ENCODE measurements at regions not wholly inside any gene's neighbourhood (a gene's known extent, or its start where the extent isn't known, plus 50 kb on each side); places are given as distances from the start of the nearest gene placed in this dataset.
A peak's percentile ranks its signal among the peaks of the same experiment; 100 is the strongest.

DNA sequence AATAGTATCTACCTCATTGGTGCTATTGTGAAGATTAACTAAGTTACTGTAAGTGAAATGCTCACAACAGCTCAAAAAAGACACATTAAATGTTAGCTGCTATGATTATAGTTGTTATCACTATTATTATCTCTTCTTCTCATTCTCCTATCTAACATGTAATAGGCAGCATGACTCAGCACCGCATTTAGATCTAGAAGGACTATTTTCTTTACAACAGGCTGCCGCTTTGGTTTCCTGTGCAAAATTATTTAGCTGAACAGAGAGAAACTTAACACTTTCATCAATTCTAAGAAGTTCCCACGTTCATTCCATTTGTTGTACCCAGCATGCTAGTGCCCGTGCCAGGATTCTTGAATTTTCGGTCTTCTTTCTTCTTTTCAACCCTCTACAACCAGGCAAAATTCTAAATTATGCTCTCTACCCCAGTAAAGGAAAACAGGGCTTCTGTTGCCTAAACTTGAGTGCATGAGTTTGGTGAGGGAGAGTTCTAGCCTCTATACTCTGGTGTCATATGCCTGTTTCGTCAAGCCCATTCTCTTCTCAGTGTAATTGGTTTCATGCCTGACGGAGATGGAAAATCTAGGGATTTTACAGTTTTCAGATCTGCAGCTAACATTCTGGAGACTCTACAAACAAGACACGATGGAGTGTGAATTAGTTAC is 378.9 kb downstream of the PPP1R2C start:
- 68 to 83% (median 74%) methylated on average over 8 of the region's 8 CpGs for WGBS, 3 donors
- FAIRE-seq, result no peak
- peak in 1 of 2 donors; percentile 28 for DNase-seq

DNA sequence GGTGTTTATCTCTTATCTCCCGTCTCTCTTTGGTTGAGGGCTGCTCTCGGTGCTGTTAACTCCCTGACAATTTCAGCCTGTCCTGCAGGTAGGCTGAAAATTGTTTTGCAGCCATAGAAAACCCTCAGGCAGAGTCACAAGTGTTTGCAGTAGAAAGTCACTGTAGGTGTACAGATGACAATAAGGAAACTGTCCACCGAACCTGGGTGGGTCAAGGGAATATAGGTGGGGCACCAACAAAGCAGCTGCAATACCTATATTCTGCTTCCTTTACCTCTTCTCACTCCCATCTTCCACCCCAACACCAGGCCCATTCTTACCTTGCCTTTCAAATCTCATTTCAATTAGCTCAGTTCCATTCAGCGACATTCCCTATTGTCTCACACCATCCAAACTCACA is 381.8 kb downstream of the PPP1R2C start:
- WGBS, 3 donors, result 68 to 86% (median 73%) methylated on average over 4 of the region's 4 CpGs
- no peak for DNase-seq
- Histone ChIP-seq H3K27me3 (ENCODE audit: control insufficient read depth in 3 of 3, insufficient read depth in 3 of 3, low read length in 3 of 3) (no peaks in the 10 kb centered on the region), H3K4me1 (ENCODE audit: control insufficient read depth in 3 of 3, insufficient read depth in 2 of 3, low read depth in 1 of 3, low read length in 2 of 3) (no peaks in the 10 kb centered on the region), H3K4me3 (ENCODE audit: low read depth in 1 of 3, low read length in 3 of 3) (no peak overlapping the region), H3K27ac (ENCODE audit: low read depth in 1 of 3, low read length in 2 of 3) (no peak overlapping the region), H3K36me3 (ENCODE audit: control insufficient read depth in 3 of 3, insufficient read depth in 2 of 3, low read depth in 1 of 3, low read length in 3 of 3) (no peaks in the 10 kb centered on the region), H3K9me3 (ENCODE audit: control insufficient read depth in 2 of 2, insufficient read depth in 1 of 2, low read depth in 1 of 2, low read length in 1 of 2) (peaks cover 0 to 9% of the 10 kb centered on the region in 2 donors)
- no peak for FAIRE-seq

More for the DNA sequence above, 378.9 kb downstream of the PPP1R2C start:
- Histone ChIP-seq H3K36me3 (ENCODE audit: control insufficient read depth in 3 of 3, insufficient read depth in 2 of 3, low read depth in 1 of 3, low read length in 3 of 3) (no peaks in the 10 kb centered on the region), H3K27me3 (ENCODE audit: control insufficient read depth in 3 of 3, insufficient read depth in 3 of 3, low read length in 3 of 3) (no peaks in the 10 kb centered on the region), H3K4me1 (ENCODE audit: control insufficient read depth in 3 of 3, insufficient read depth in 2 of 3, low read depth in 1 of 3, low read length in 2 of 3) (no peaks in the 10 kb centered on the region), H3K27ac (ENCODE audit: low read depth in 1 of 3, low read length in 2 of 3) (no peak overlapping the region), H3K9me3 (ENCODE audit: control insufficient read depth in 2 of 2, insufficient read depth in 1 of 2, low read depth in 1 of 2, low read length in 1 of 2) (peaks cover 0 to 7% of the 10 kb centered on the region in 2 donors), H3K4me3 (ENCODE audit: low read depth in 1 of 3, low read length in 3 of 3) (no peak overlapping the region)

DNA sequence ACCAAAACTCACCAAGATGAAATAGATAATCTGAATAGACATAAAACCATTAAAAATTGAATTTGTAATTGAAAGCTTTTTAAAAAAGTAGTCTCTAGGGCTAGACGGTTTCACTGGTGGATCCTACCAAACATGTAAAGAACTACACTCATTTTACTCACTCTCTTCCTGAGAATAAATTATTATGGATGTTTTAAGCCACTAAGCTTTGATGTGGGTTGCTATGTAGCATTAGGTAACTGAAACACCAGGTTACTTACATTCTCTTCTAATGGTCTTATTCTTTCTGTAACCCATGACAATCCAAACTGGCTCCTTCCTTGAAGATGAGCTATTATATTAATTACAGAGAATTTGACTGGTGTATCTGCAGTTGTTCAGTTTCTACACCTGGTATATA is 385.1 kb downstream of the PPP1R2C start:
- Histone ChIP-seq H3K27ac (ENCODE audit: low read depth in 1 of 3, low read length in 2 of 3) (no peak overlapping the region), H3K4me1 (ENCODE audit: control insufficient read depth in 3 of 3, insufficient read depth in 2 of 3, low read depth in 1 of 3, low read length in 2 of 3) (no peaks in the 10 kb centered on the region), H3K36me3 (ENCODE audit: control insufficient read depth in 3 of 3, insufficient read depth in 2 of 3, low read depth in 1 of 3, low read length in 3 of 3) (no peaks in the 10 kb centered on the region), H3K4me3 (ENCODE audit: low read depth in 1 of 3, low read length in 3 of 3) (no peak overlapping the region), H3K9me3 (ENCODE audit: control insufficient read depth in 2 of 2, insufficient read depth in 1 of 2, low read depth in 1 of 2, low read length in 1 of 2) (peaks cover 0 to 5% of the 10 kb centered on the region in 2 donors), H3K27me3 (ENCODE audit: control insufficient read depth in 3 of 3, insufficient read depth in 3 of 3, low read length in 3 of 3) (no peaks in the 10 kb centered on the region)
- no peak for DNase-seq
- no peak for FAIRE-seq
- 32 to 71% (median 66%) methylated on average over 1 of the region's 1 CpG for WGBS, 3 donors

DNA sequence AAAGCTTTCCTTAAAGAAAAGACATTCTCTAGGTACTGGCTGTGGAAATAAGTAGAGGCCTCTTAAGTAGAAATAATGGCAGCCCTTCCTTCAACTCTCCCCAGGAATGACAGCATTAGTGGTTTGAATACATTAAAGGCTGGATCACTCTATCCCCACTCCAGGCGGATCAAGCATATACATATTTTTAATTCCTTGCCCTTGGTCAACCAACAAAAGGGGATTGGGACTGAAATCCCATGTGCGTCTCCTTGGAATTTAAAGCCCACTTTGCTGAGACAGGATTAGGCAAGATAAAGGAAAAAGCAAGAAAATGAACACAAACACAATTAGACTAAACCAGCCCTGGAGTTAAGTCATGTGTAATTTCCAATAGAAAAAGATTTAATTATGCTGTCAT is 391.3 kb downstream of the PPP1R2C start:
- no peaks in the 10 kb centered on the region for H3K4me1 ChIP-seq (ENCODE audit: control insufficient read depth in 3 of 3, insufficient read depth in 2 of 3, low read depth in 1 of 3, low read length in 2 of 3)
- no peaks in the 10 kb centered on the region for H3K36me3 ChIP-seq (ENCODE audit: control insufficient read depth in 3 of 3, insufficient read depth in 2 of 3, low read depth in 1 of 3, low read length in 3 of 3)
- WGBS, 3 donors, result 83 to 96% (median 96%) methylated on average over 2 of the region's 2 CpGs
- H3K4me3 ChIP-seq (ENCODE audit: low read depth in 1 of 3, low read length in 3 of 3), result no peak overlapping the region
- DNase-seq (no peak), FAIRE-seq (no peak)
- H3K27me3 ChIP-seq (ENCODE audit: control insufficient read depth in 3 of 3, insufficient read depth in 3 of 3, low read length in 3 of 3), result no peaks in the 10 kb centered on the region
- no peak overlapping the region for H3K27ac ChIP-seq (ENCODE audit: low read depth in 1 of 3, low read length in 2 of 3)
- peaks cover 0 to 3% of the 10 kb centered on the region in 2 donors for H3K9me3 ChIP-seq (ENCODE audit: control insufficient read depth in 2 of 2, insufficient read depth in 1 of 2, low read depth in 1 of 2, low read length in 1 of 2)

DNA sequence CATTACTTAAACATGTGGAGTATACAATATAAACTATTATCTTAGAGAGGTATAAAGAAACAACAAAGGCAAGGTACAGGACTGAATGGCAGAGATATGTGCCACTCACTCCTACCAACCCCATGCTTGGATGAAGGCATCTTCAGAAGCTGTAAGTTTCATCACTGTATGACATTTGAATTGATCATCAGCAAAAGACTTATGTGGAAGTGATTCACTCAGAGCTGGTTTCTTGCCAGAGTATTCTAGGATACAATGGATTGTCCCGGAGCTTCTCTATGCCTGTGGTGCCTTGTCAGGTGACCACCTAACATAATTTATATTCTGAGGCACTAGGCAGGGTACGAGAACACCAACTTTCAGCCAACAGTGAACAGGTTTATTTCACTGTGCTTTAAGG is 392.2 kb downstream of the PPP1R2C start:
- WGBS, 3 donors, result 62 to 90% (median 87%) methylated on average over 2 of the region's 2 CpGs
- Histone ChIP-seq H3K4me1 (ENCODE audit: control insufficient read depth in 3 of 3, insufficient read depth in 2 of 3, low read depth in 1 of 3, low read length in 2 of 3) (no peaks in the 10 kb centered on the region), H3K27ac (ENCODE audit: low read depth in 1 of 3, low read length in 2 of 3) (no peak overlapping the region), H3K4me3 (ENCODE audit: low read depth in 1 of 3, low read length in 3 of 3) (no peak overlapping the region), H3K27me3 (ENCODE audit: control insufficient read depth in 3 of 3, insufficient read depth in 3 of 3, low read length in 3 of 3) (no peaks in the 10 kb centered on the region), H3K36me3 (ENCODE audit: control insufficient read depth in 3 of 3, insufficient read depth in 2 of 3, low read depth in 1 of 3, low read length in 3 of 3) (no peaks in the 10 kb centered on the region), H3K9me3 (ENCODE audit: control insufficient read depth in 2 of 2, insufficient read depth in 1 of 2, low read depth in 1 of 2, low read length in 1 of 2) (no peaks in the 10 kb centered on the region)
- no peak for FAIRE-seq
- DNase-seq, result no peak

DNA sequence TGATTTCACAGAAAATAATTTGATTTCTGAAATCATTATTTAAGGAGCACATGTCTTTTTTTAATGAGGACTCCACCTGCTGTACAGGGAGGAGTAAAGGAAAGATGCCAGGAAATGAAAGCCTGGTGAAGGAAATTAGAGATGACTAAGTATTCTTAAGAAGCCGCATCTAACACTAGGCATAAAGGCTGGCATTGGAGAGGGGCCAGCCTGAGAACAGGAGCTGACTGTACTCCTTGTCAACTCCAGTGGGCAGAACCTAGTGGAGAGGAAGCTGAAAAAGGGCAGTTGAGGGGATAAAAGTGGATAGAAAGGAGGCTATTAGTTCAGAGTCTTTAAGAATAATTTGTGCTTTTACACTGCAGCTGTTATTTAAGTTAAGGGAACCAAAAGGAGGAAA is 393.0 kb downstream of the PPP1R2C start:
- DNase-seq (no peak), FAIRE-seq (no peak)
- Histone ChIP-seq H3K36me3 (ENCODE audit: control insufficient read depth in 3 of 3, insufficient read depth in 2 of 3, low read depth in 1 of 3, low read length in 3 of 3) (no peaks in the 10 kb centered on the region), H3K27ac (ENCODE audit: low read depth in 1 of 3, low read length in 2 of 3) (no peak overlapping the region), H3K4me1 (ENCODE audit: control insufficient read depth in 3 of 3, insufficient read depth in 2 of 3, low read depth in 1 of 3, low read length in 2 of 3) (no peaks in the 10 kb centered on the region), H3K9me3 (ENCODE audit: control insufficient read depth in 2 of 2, insufficient read depth in 1 of 2, low read depth in 1 of 2, low read length in 1 of 2) (no peaks in the 10 kb centered on the region), H3K27me3 (ENCODE audit: control insufficient read depth in 3 of 3, insufficient read depth in 3 of 3, low read length in 3 of 3) (no peaks in the 10 kb centered on the region), H3K4me3 (ENCODE audit: low read depth in 1 of 3, low read length in 3 of 3) (no peak overlapping the region)
- 39 to 46% (median 41%) methylated on average over 1 of the region's 1 CpG for WGBS, 3 donors

DNA sequence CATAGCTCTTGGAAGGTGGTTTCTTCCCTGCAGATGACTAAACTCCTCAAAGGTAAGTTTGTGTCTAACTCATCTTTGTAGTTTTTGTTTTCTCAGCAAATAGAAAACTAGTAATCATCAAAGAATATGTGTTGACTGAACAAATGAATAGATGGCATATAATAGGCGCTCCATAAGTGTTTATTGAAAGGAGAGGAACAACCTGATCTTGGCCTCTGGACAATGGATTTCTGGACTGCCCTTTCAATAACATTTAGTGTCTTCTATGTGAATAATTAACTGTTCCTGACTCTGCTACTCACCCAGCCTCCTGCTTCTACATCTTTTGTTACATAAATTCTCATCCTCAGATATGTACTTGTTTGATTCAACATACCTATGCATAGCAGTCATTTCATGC is 399.1 kb downstream of the PPP1R2C start:
- no peaks in the 10 kb centered on the region for H3K36me3 ChIP-seq (ENCODE audit: control insufficient read depth in 3 of 3, insufficient read depth in 2 of 3, low read depth in 1 of 3, low read length in 3 of 3)
- 75 to 97% (median 83%) methylated on average over 1 of the region's 1 CpG for WGBS, 3 donors
- peak in 1 of 2 donors; percentile 5 for DNase-seq
- H3K27me3 ChIP-seq (ENCODE audit: control insufficient read depth in 3 of 3, insufficient read depth in 3 of 3, low read length in 3 of 3), result no peaks in the 10 kb centered on the region
- H3K27ac ChIP-seq (ENCODE audit: low read depth in 1 of 3, low read length in 2 of 3), result no peak overlapping the region
- FAIRE-seq, result no peak
- H3K4me1 ChIP-seq (ENCODE audit: control insufficient read depth in 3 of 3, insufficient read depth in 2 of 3, low read depth in 1 of 3, low read length in 2 of 3), result peaks cover 0 to 9% (median 0%) of the 10 kb centered on the region in 3 donors
- no peak overlapping the region for H3K4me3 ChIP-seq (ENCODE audit: low read depth in 1 of 3, low read length in 3 of 3)
- H3K9me3 ChIP-seq (ENCODE audit: control insufficient read depth in 2 of 2, insufficient read depth in 1 of 2, low read depth in 1 of 2, low read length in 1 of 2), result no peaks in the 10 kb centered on the region

DNA sequence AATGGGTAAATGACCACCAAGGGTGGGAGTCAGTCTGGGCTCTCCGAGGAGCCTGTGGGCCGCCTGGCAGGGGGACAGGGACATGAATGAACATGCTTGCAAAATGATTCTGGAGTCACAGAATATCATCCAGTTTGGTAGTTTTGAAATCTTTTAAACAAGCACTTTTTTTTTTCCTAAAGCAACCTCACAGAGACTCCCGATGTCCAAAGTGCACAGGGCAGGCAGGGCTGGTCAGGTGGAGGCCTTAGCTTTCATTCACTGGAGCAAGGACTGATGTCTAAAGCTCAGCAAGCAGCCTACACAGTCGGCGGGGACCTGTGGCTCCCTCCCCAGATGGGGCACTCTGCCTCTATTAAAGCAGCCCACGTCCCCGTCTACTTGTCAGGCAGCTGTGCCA is 402.9 kb downstream of the PPP1R2C start:
- peak overlapping the region in 1 of 3 donors; percentile 50 for H3K27ac ChIP-seq (ENCODE audit: low read depth in 1 of 3, low read length in 2 of 3)
- FAIRE-seq (no peak), DNase-seq (peak in 1 of 2 donors; percentile 36)
- H3K36me3 ChIP-seq (ENCODE audit: control insufficient read depth in 3 of 3, insufficient read depth in 2 of 3, low read depth in 1 of 3, low read length in 3 of 3), result no peaks in the 10 kb centered on the region
- no peak overlapping the region for H3K4me3 ChIP-seq (ENCODE audit: low read depth in 1 of 3, low read length in 3 of 3)
- peaks cover 0 to 9% (median 0%) of the 10 kb centered on the region in 3 donors for H3K4me1 ChIP-seq (ENCODE audit: control insufficient read depth in 3 of 3, insufficient read depth in 2 of 3, low read depth in 1 of 3, low read length in 2 of 3)
- no peaks in the 10 kb centered on the region for H3K27me3 ChIP-seq (ENCODE audit: control insufficient read depth in 3 of 3, insufficient read depth in 3 of 3, low read length in 3 of 3)
- no peaks in the 10 kb centered on the region for H3K9me3 ChIP-seq (ENCODE audit: control insufficient read depth in 2 of 2, insufficient read depth in 1 of 2, low read depth in 1 of 2, low read length in 1 of 2)
- WGBS, 3 donors, result 74 to 90% (median 84%) methylated on average over 5 to 7 of the region's 7 CpGs

DNA sequence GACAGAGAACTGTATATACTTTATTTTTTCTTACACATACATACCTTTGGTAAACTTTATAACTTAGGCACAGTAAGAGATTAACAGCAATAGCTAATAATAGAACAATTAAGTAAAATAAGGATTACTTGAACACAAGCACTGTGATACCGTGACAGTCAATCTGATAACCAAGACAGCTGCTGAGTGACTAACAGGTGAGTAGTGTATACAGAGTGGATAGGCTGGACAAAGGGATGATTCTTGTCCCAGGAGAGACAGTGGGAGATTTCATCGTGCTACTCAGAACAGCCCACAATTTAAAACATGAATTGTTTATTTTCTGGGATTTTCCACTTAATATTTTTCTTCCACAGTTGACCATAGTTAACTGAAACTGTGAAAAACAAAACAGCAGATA is 411.8 kb downstream of the PPP1R2C start:
- no peaks in the 10 kb centered on the region for H3K27me3 ChIP-seq (ENCODE audit: control insufficient read depth in 3 of 3, insufficient read depth in 3 of 3, low read length in 3 of 3)
- FAIRE-seq (no peak), DNase-seq (no peak)
- H3K4me1 ChIP-seq (ENCODE audit: control insufficient read depth in 3 of 3, insufficient read depth in 2 of 3, low read depth in 1 of 3, low read length in 2 of 3), result no peaks in the 10 kb centered on the region
- WGBS, 3 donors, result 27 to 60% (median 48%) methylated on average over 2 of the region's 2 CpGs
- no peaks in the 10 kb centered on the region for H3K36me3 ChIP-seq (ENCODE audit: control insufficient read depth in 3 of 3, insufficient read depth in 2 of 3, low read depth in 1 of 3, low read length in 3 of 3)
- H3K27ac ChIP-seq (ENCODE audit: low read depth in 1 of 3, low read length in 2 of 3), result no peak overlapping the region
- no peaks in the 10 kb centered on the region for H3K9me3 ChIP-seq (ENCODE audit: control insufficient read depth in 2 of 2, insufficient read depth in 1 of 2, low read depth in 1 of 2, low read length in 1 of 2)
- no peak overlapping the region for H3K4me3 ChIP-seq (ENCODE audit: low read depth in 1 of 3, low read length in 3 of 3)
